Stomach (tissue), 4 donors: ENCODE measurements at regions not wholly inside any gene's neighbourhood (a gene's known extent, or its start where the extent isn't known, plus 50 kb on each side); places are given as distances from the start of the nearest gene placed in this dataset.
"Not testable (repeated sequence)": the region's sequence is repeated elsewhere in the genome, so short reads cannot be mapped to it uniquely, and the experiment has no call there.

Experiments used
- CTCF ChIP-seq, 7 experiments: fragments of 450-650 bp in 4 of 7; fragments of 200-600 bp in 3 of 7; sonication (generic) in 3 of 7; IDR thresholded peaks; one replicate each; pipeline ENCODE4 v1.5.1; 2016 to 2019; ENCODE audit warnings: antibody characterized with exemption in 7 of 7, control low read depth in 2 of 7, mild to moderate bottlenecking in 1 of 7
- EP300 ChIP-seq: sonication (generic); formaldehyde crosslinking; IDR thresholded peaks from one replicate; pipeline ENCODE4 v1.6.1; 2017; ENCODE audit warnings: antibody characterized with exemption

- not testable (repeated sequence) for TF ChIP-seq CTCF (IDR thresholded peaks at IDR 0.05); EP300
Observed at GRCh38 chr7:57740126-57740525, 290.1 kb downstream of the ZNF716 start.
